Sigmoid colon (tissue), 4 donors: ENCODE measurements at regions not wholly inside any gene's neighbourhood (a gene's known extent, or its start where the extent isn't known, plus 50 kb on each side); places are given as distances from the start of the nearest gene placed in this dataset.

Source experiments
- EP300 ChIP-seq, 4 donors: sonication (generic); formaldehyde crosslinking; IDR thresholded peaks; one replicate each; pipeline ENCODE4 v1.6.1; 2017; ENCODE audit warnings: antibody characterized with exemption in 4 of 4
- POLR2A ChIP-seq, 2 donors: fragments of 450-650 bp; IDR thresholded peaks; one replicate each; pipeline ENCODE4 v1.6.1; 2016; ENCODE audit warnings: antibody characterized with exemption in 2 of 2, mild to moderate bottlenecking in 2 of 2, moderate library complexity in 2 of 2

- TF ChIP-seq POLR2A (IDR thresholded peaks at IDR 0.05), result no peak
- no peak for TF ChIP-seq EP300 (IDR thresholded peaks at IDR 0.05)
These were observed 1028.3 kb downstream of the SORCS1 start for GRCh38 chr10:106136175-106136574.
